GM19240 (cell line): ENCODE measurements at regions not wholly inside any gene's neighbourhood (a gene's known extent, or its start where the extent isn't known, plus 50 kb on each side); places are given as distances from the start of the nearest gene placed in this dataset.

Source experiments
- DNase-seq: peaks from one replicate; pipeline ENCODE4 v3.0.0; 2011; ENCODE audit warnings: low spot score; ENCODE audit not compliant: insufficient read length

- DNase-seq = no peak
Measured at GRCh38 chr5:68161156-68161555, 54.4 kb upstream of the PIK3R1 start.

GRCh38 chr5:68159224-68159951 lies 56.2 kb upstream of the PIK3R1 start:
- DNase-seq = no peak

GRCh38 chr5:68155940-68156339 lies 59.6 kb upstream of the PIK3R1 start:
- no peak for DNase-seq

GRCh38 chr5:68154119-68154857 lies 61.3 kb upstream of the PIK3R1 start:
- no peak for DNase-seq

- DNase-seq = no peak
Measured at GRCh38 chr5:68151812-68152211, 63.7 kb upstream of the PIK3R1 start.

GRCh38 chr5:68149189-68149588 lies 66.4 kb upstream of the PIK3R1 start:
- no peak for DNase-seq

GRCh38 chr5:68148096-68148495 lies 67.5 kb upstream of the PIK3R1 start:
- DNase-seq = no peak

- no peak for DNase-seq
Measured at GRCh38 chr5:68147659-68148058, 67.9 kb upstream of the PIK3R1 start.

GRCh38 chr5:68141494-68141893 lies 74.1 kb upstream of the PIK3R1 start:
- DNase-seq = no peak

GRCh38 chr5:68140763-68141162 lies 74.8 kb upstream of the PIK3R1 start:
- no peak for DNase-seq

- DNase-seq = no peak
Measured at GRCh38 chr5:68139611-68140441, 75.7 kb upstream of the PIK3R1 start.

GRCh38 chr5:68137511-68138140 lies 77.9 kb upstream of the PIK3R1 start:
- no peak for DNase-seq

- no peak for DNase-seq
Measured at GRCh38 chr5:68134669-68135313, 80.8 kb upstream of the PIK3R1 start.

GRCh38 chr5:68134033-68134668 lies 81.4 kb upstream of the PIK3R1 start:
- DNase-seq = no peak

- DNase-seq = no peak
Measured at GRCh38 chr5:68130253-68130652, 85.3 kb upstream of the PIK3R1 start.

- no peak for DNase-seq
Measured at GRCh38 chr5:68129364-68129763, 86.2 kb upstream of the PIK3R1 start.

GRCh38 chr5:68126886-68127285 lies 88.7 kb upstream of the PIK3R1 start:
- DNase-seq = no peak

GRCh38 chr5:68122439-68123328 lies 92.9 kb upstream of the PIK3R1 start:
- no peak for DNase-seq

- DNase-seq = no peak
Measured at GRCh38 chr5:68116868-68117411, 98.6 kb upstream of the PIK3R1 start.
